GM23338 (cell line): ENCODE measurements at regions not wholly inside any gene's neighbourhood (a gene's known extent, or its start where the extent isn't known, plus 50 kb on each side); places are given as distances from the start of the nearest gene placed in this dataset.

Experiments used
- ATAC-seq: fragments of 200-7000 bp; cut with Tn5 transposase; 3 replicates; pipeline ENCODE4 v1.9.1; 2020
- DNase-seq: peaks from one replicate; pipeline ENCODE4 v3.0.0-alpha.2; 2015; ENCODE audit warnings: low spot score
- H2AFZ ChIP-seq: fragments of 200-600 bp; sonication (generic); 2 replicates; pipeline ENCODE4 v1.8.0; 2016; ENCODE audit warnings: antibody characterized with exemption, mild to moderate bottlenecking, moderate library complexity
- H3F3A ChIP-seq: fragments of 200-600 bp; sonication (generic); replicated peaks from 2 replicates; pipeline ENCODE4 v1.8.0; 2017; ENCODE audit warnings: antibody characterized with exemption, mixed run types, low read depth
- H3K27ac ChIP-seq: fragments of 200-600 bp; sonication (generic); 2 replicates; pipeline ENCODE4 v1.6.1; 2016; ENCODE audit warnings: low read depth
- H3K27me3 ChIP-seq: fragments of 200-600 bp; sonication (generic); 2 replicates; pipeline ENCODE4 v1.8.0; 2016; ENCODE audit warnings: mild to moderate bottlenecking, mixed run types, moderate library complexity; ENCODE audit not compliant: insufficient read depth
- H3K36me3 ChIP-seq: fragments of 200-600 bp; sonication (generic); 2 replicates; pipeline ENCODE4 v1.8.0; 2016; ENCODE audit warnings: mild to moderate bottlenecking; ENCODE audit not compliant: insufficient read depth
- H3K4me1 ChIP-seq: fragments of 200-600 bp; sonication (generic); 2 replicates; pipeline ENCODE4 v1.8.0; 2016; ENCODE audit warnings: mild to moderate bottlenecking, moderate library complexity; ENCODE audit not compliant: insufficient read depth
- H3K4me2 ChIP-seq: fragments of 200-600 bp; sonication (generic); 2 replicates; pipeline ENCODE4 v1.7.1; 2017; ENCODE audit warnings: mixed run types
- H3K4me3 ChIP-seq: fragments of 200-600 bp; sonication (generic); 2 replicates; pipeline ENCODE4 v1.6.1; 2016; ENCODE audit warnings: mixed run types
- H3K79me2 ChIP-seq: fragments of 200-600 bp; sonication (generic); replicated peaks from 2 replicates; pipeline ENCODE4 v1.8.0; 2017; ENCODE audit warnings: mild to moderate bottlenecking; ENCODE audit not compliant: insufficient read depth
- H3K9me2 ChIP-seq: fragments of 200-600 bp; sonication (generic); 2 replicates; pipeline ENCODE4 v1.8.0; 2017; ENCODE audit not compliant: insufficient read depth
- H4K20me1 ChIP-seq: fragments of 200-600 bp; sonication (generic); replicated peaks from 2 replicates; pipeline ENCODE4 v1.8.0; 2017; ENCODE audit warnings: mild to moderate bottlenecking; ENCODE audit not compliant: insufficient read depth
- H3K27ac Mint-ChIP-seq: 2 replicates; pipeline ENCODE4 v1.8.0; 2020; ENCODE audit warnings: inconsistent platforms, mild to moderate bottlenecking, moderate library complexity, mixed read lengths
- H3K27me3 Mint-ChIP-seq: 3 replicates; pipeline ENCODE4 v1.8.0; 2022; ENCODE audit warnings: low read depth, mild to moderate bottlenecking, moderate library complexity, mixed read lengths, inconsistent platforms; ENCODE audit not compliant: insufficient read depth, poor library complexity
- H3K36me3 Mint-ChIP-seq: 3 replicates; pipeline ENCODE4 v1.8.0; 2021; ENCODE audit warnings: low read depth, mild to moderate bottlenecking, inconsistent platforms, moderate library complexity, mixed read lengths
- H3K4me1 Mint-ChIP-seq: 3 replicates; pipeline ENCODE4 v1.8.0; 2020; ENCODE audit warnings: mild to moderate bottlenecking, inconsistent platforms, mixed read lengths
- H3K4me3 Mint-ChIP-seq: 3 replicates; pipeline ENCODE4 v1.8.0; 2021; ENCODE audit warnings: moderate library complexity, mild to moderate bottlenecking, inconsistent platforms, mixed read lengths
- H3K9me3 Mint-ChIP-seq: 3 replicates; pipeline ENCODE4 v1.8.0; 2020; ENCODE audit warnings: moderate library complexity, mild to moderate bottlenecking, inconsistent platforms, mixed read lengths
- CREB1 ChIP-seq: fragments of 250-450 bp; sonication (Bioruptor Pico); IDR thresholded peaks from 2 replicates; pipeline ENCODE4 v1.5.0; 2020; ENCODE audit warnings: low read depth, mild to moderate bottlenecking, moderate library complexity
- CTCF ChIP-seq, 2 experiments: fragments of 200-600 bp in 1 of 2; sonication (generic) in 1 of 2; conservative IDR thresholded peaks; 2 replicates each; pipeline versions ENCODE4 v1.5.1 to v1.6.1; 2016 to 2017; ENCODE audit warnings: antibody characterized with exemption in 2 of 2, low read depth in 2 of 2, mild to moderate bottlenecking in 2 of 2, moderate library complexity in 1 of 2
- JUNB ChIP-seq: IDR thresholded peaks from one replicate; pipeline ENCODE4 v1.6.1; 2016; ENCODE audit warnings: antibody characterized with exemption; ENCODE audit not compliant: unreplicated experiment
- NANOG ChIP-seq: IDR thresholded peaks from 2 replicates; pipeline ENCODE4 v1.6.1; 2016; ENCODE audit warnings: antibody characterized with exemption, borderline replicate concordance
- REST ChIP-seq: IDR thresholded peaks from one replicate; pipeline ENCODE4 v1.6.1; 2018; ENCODE audit warnings: antibody characterized with exemption; ENCODE audit not compliant: unreplicated experiment
- STAT1 ChIP-seq: IDR thresholded peaks from one replicate; pipeline ENCODE4 v1.6.1; 2016; ENCODE audit warnings: antibody characterized with exemption; ENCODE audit not compliant: unreplicated experiment
- ZNF114 ChIP-seq: fragments of 250-450 bp; sonication (Bioruptor Pico); IDR thresholded peaks from 2 replicates; pipeline ENCODE4 v1.5.0; 2020; ENCODE audit warnings: mild to moderate bottlenecking, moderate library complexity
- ZNF462 ChIP-seq: fragments of 250-450 bp; sonication (Bioruptor Pico); IDR thresholded peaks from 2 replicates; pipeline ENCODE4 v1.5.0; 2020; ENCODE audit warnings: mild to moderate bottlenecking, moderate library complexity

- no peak for TF ChIP-seq ZNF462 (CRISPR knock-in tag)
- no peak for TF ChIP-seq STAT1
- no peak for TF ChIP-seq ZNF114 (CRISPR knock-in tag)
- TF ChIP-seq CREB1 (CRISPR knock-in tag) = no peak
- TF ChIP-seq JUNB = no peak
Measured at GRCh38 chr1:229988534-229988933, 78.5 kb upstream of the GALNT2 start (continued).

- no peaks in the 10 kb centered on the region for H3K9me2 ChIP-seq
- H3K36me3 ChIP-seq = no peaks in the 10 kb centered on the region
- TF ChIP-seq REST = no peak
- TF ChIP-seq CTCF (conservative IDR thresholded peaks at IDR 0.05; ENCODE audit: low read depth in 2 of 2) = no peak
- no peak for TF ChIP-seq NANOG
- H3F3A ChIP-seq = no peaks in the 10 kb centered on the region
- H3K27me3 Mint-ChIP-seq = peaks cover 1% of the 10 kb centered on the region
- H3K4me1 ChIP-seq = no peaks in the 10 kb centered on the region
- no peak overlapping the region for H3K27ac Mint-ChIP-seq
- H2AFZ ChIP-seq = no peak overlapping the region
- H3K27me3 ChIP-seq = no peaks in the 10 kb centered on the region
- no peak overlapping the region for H3K4me3 Mint-ChIP-seq
- H3K4me3 ChIP-seq = no peak overlapping the region
- no peak overlapping the region for H3K27ac ChIP-seq
- H3K4me1 Mint-ChIP-seq = 0 out of 3 replicates have a peak, but pooled peaks cover 2% of the 10 kb centered on the region
- no peaks in the 10 kb centered on the region for H3K79me2 ChIP-seq
- no peaks in the 10 kb centered on the region for H3K36me3 Mint-ChIP-seq
- H3K9me3 Mint-ChIP-seq = no peaks in the 10 kb centered on the region
- no peak overlapping the region for H3K4me2 ChIP-seq
- H4K20me1 ChIP-seq = no peaks in the 10 kb centered on the region
- no peak for ATAC-seq
- DNase-seq = no peak
Measured at GRCh38 chr1:229989591-229990248, 77.3 kb upstream of the GALNT2 start.
